Memory B cell (primary cell): ENCODE measurements at regions not wholly inside any gene's neighbourhood (a gene's known extent, or its start where the extent isn't known, plus 50 kb on each side); places are given as distances from the start of the nearest gene placed in this dataset.
"Not testable (repeated sequence)": the region's sequence is repeated elsewhere in the genome, so short reads cannot be mapped to it uniquely, and the experiment has no call there.

ENCODE experiments used
- ATAC-seq: fragments of 150-1000 bp; cut with Tn5 transposase; 2 replicates; pipeline ENCODE4 v1.10.0; 2021; ENCODE audit warnings: low read depth, mild to moderate bottlenecking, moderate library complexity
- DNase-seq, 2 donors: peaks; one replicate each; pipeline ENCODE4 v3.0.0; 2022; ENCODE audit warnings: low spot score in 2 of 2
- H3K27ac Mint-ChIP-seq: one replicate; pipeline ENCODE4 v1.8.0; 2022; ENCODE audit warnings: mild to moderate bottlenecking, moderate library complexity, mixed read lengths
- H3K27me3 Mint-ChIP-seq: one replicate; pipeline ENCODE4 v1.8.0; 2022; ENCODE audit warnings: mixed read lengths
- H3K36me3 Mint-ChIP-seq: one replicate; pipeline ENCODE4 v1.8.0; 2022; ENCODE audit warnings: mild to moderate bottlenecking, mixed read lengths
- H3K4me1 Mint-ChIP-seq: one replicate; pipeline ENCODE4 v1.8.0; 2022; ENCODE audit warnings: mixed read lengths
- H3K4me3 Mint-ChIP-seq: one replicate; pipeline ENCODE4 v1.8.0; 2022; ENCODE audit warnings: mild to moderate bottlenecking, moderate library complexity, mixed read lengths
- H3K9me3 Mint-ChIP-seq: one replicate; pipeline ENCODE4 v1.8.0; 2022; ENCODE audit warnings: mixed read lengths

GRCh38 chr6:164378330-164378729, 931.1 kb downstream of the C6orf118 start:
- ATAC-seq = no peak
- Mint-ChIP-seq H3K36me3 (no peaks in the 10 kb centered on the region), H3K9me3 (peaks cover 13% of the 10 kb centered on the region), H3K4me1 (no peaks in the 10 kb centered on the region), H3K27ac (no peak overlapping the region), H3K4me3 (no peak overlapping the region), H3K27me3 (no peaks in the 10 kb centered on the region)
- DNase-seq = no peak

GRCh38 chr6:164377348-164377918, 932.0 kb downstream of the C6orf118 start:
- H3K36me3 Mint-ChIP-seq = no peaks in the 10 kb centered on the region
- no peaks in the 10 kb centered on the region for H3K27me3 Mint-ChIP-seq
- ATAC-seq (no peak), DNase-seq (no peak)
- H3K4me1 Mint-ChIP-seq = no peaks in the 10 kb centered on the region
- peaks cover 13% of the 10 kb centered on the region for H3K9me3 Mint-ChIP-seq
- H3K27ac Mint-ChIP-seq = no peak overlapping the region
- H3K4me3 Mint-ChIP-seq = no peak overlapping the region

GRCh38 chr6:164370773-164371172, 938.6 kb downstream of the C6orf118 start:
- ATAC-seq (no peak), DNase-seq (no peak)
- Mint-ChIP-seq H3K36me3 (no peaks in the 10 kb centered on the region), H3K27ac (no peak overlapping the region), H3K9me3 (peaks cover 7% of the 10 kb centered on the region), H3K4me3 (no peak overlapping the region), H3K4me1 (no peaks in the 10 kb centered on the region), H3K27me3 (no peaks in the 10 kb centered on the region)

GRCh38 chr6:164359441-164359840, 944.9 kb downstream of the QKI start:
- no peaks in the 10 kb centered on the region for H3K36me3 Mint-ChIP-seq
- DNase-seq = no peak

GRCh38 chr6:164359036-164359435, 944.5 kb downstream of the QKI start:
- ATAC-seq = no peak
- no peak overlapping the region for H3K4me3 Mint-ChIP-seq
- H3K9me3 Mint-ChIP-seq = peaks cover 7% of the 10 kb centered on the region
- no peak overlapping the region for H3K27ac Mint-ChIP-seq
- no peaks in the 10 kb centered on the region for H3K4me1 Mint-ChIP-seq
- no peaks in the 10 kb centered on the region for H3K27me3 Mint-ChIP-seq
- DNase-seq = no peak
- no peaks in the 10 kb centered on the region for H3K36me3 Mint-ChIP-seq

More at GRCh38 chr6:164359441-164359840, 944.9 kb downstream of the QKI start:
- Mint-ChIP-seq H3K4me3 (no peak overlapping the region), H3K27ac (no peak overlapping the region), H3K4me1 (no peaks in the 10 kb centered on the region), H3K27me3 (no peaks in the 10 kb centered on the region), H3K9me3 (peaks cover 7% of the 10 kb centered on the region)
- ATAC-seq = no peak

- no peak overlapping the region for H3K27ac Mint-ChIP-seq
- H3K4me3 Mint-ChIP-seq = no peak overlapping the region
- no peak for ATAC-seq
- H3K9me3 Mint-ChIP-seq = peaks cover 7% of the 10 kb centered on the region
- no peaks in the 10 kb centered on the region for H3K27me3 Mint-ChIP-seq
- no peaks in the 10 kb centered on the region for H3K4me1 Mint-ChIP-seq
- DNase-seq = no peak
- H3K36me3 Mint-ChIP-seq = no peaks in the 10 kb centered on the region
Measured at GRCh38 chr6:164356814-164357213, 942.3 kb downstream of the QKI start.

- ATAC-seq (no peak), DNase-seq (no peak)
- Mint-ChIP-seq H3K4me3 (no peak overlapping the region), H3K27me3 (no peaks in the 10 kb centered on the region), H3K27ac (no peak overlapping the region), H3K9me3 (peaks cover 10% of the 10 kb centered on the region), H3K4me1 (no peaks in the 10 kb centered on the region), H3K36me3 (no peaks in the 10 kb centered on the region)
Measured at GRCh38 chr6:164347455-164347854, 932.9 kb downstream of the QKI start.

GRCh38 chr6:164346631-164347030, 932.1 kb downstream of the QKI start:
- Mint-ChIP-seq H3K9me3 (peaks cover 10% of the 10 kb centered on the region), H3K36me3 (no peaks in the 10 kb centered on the region), H3K4me3 (no peak overlapping the region), H3K4me1 (no peaks in the 10 kb centered on the region), H3K27ac (no peak overlapping the region), H3K27me3 (no peaks in the 10 kb centered on the region)
- DNase-seq (no peak), ATAC-seq (no peak)

GRCh38 chr6:164345806-164346496, 931.4 kb downstream of the QKI start:
- Mint-ChIP-seq H3K27ac (no peak overlapping the region), H3K36me3 (no peaks in the 10 kb centered on the region), H3K27me3 (no peaks in the 10 kb centered on the region), H3K4me3 (no peak overlapping the region), H3K9me3 (peaks cover 10% of the 10 kb centered on the region), H3K4me1 (no peaks in the 10 kb centered on the region)
- DNase-seq = no peak
- ATAC-seq = no peak

GRCh38 chr6:164345327-164345726, 930.8 kb downstream of the QKI start:
- H3K4me1 Mint-ChIP-seq = no peaks in the 10 kb centered on the region
- ATAC-seq (no peak), DNase-seq (no peak)
- no peaks in the 10 kb centered on the region for H3K36me3 Mint-ChIP-seq
- peaks cover 10% of the 10 kb centered on the region for H3K9me3 Mint-ChIP-seq
- no peak overlapping the region for H3K27ac Mint-ChIP-seq
- no peaks in the 10 kb centered on the region for H3K27me3 Mint-ChIP-seq
- no peak overlapping the region for H3K4me3 Mint-ChIP-seq

GRCh38 chr6:164344801-164345291, 930.3 kb downstream of the QKI start:
- no peaks in the 10 kb centered on the region for H3K4me1 Mint-ChIP-seq
- no peak overlapping the region for H3K27ac Mint-ChIP-seq
- no peak overlapping the region for H3K4me3 Mint-ChIP-seq
- no peaks in the 10 kb centered on the region for H3K27me3 Mint-ChIP-seq
- peaks cover 10% of the 10 kb centered on the region for H3K9me3 Mint-ChIP-seq
- no peak for DNase-seq
- H3K36me3 Mint-ChIP-seq = no peaks in the 10 kb centered on the region
- ATAC-seq = no peak

- not testable (repeated sequence) for H3K4me1 Mint-ChIP-seq, ATAC-seq, H3K27me3 Mint-ChIP-seq
Measured at GRCh38 chr6:164339442-164339841, 924.9 kb downstream of the QKI start.

GRCh38 chr6:164337925-164338397, 923.4 kb downstream of the QKI start:
- H3K27ac Mint-ChIP-seq = no peak overlapping the region
- no peaks in the 10 kb centered on the region for H3K4me1 Mint-ChIP-seq
- H3K27me3 Mint-ChIP-seq = no peaks in the 10 kb centered on the region
- H3K4me3 Mint-ChIP-seq = no peak overlapping the region
- DNase-seq (no peak), ATAC-seq (no peak)
- no peaks in the 10 kb centered on the region for H3K36me3 Mint-ChIP-seq
- H3K9me3 Mint-ChIP-seq = peaks cover 3% of the 10 kb centered on the region

More at GRCh38 chr6:164339442-164339841, 924.9 kb downstream of the QKI start:
- not testable (repeated sequence) for H3K4me3 Mint-ChIP-seq, H3K36me3 Mint-ChIP-seq, DNase-seq, H3K9me3 Mint-ChIP-seq, H3K27ac Mint-ChIP-seq

GRCh38 chr6:164337024-164337924, 922.8 kb downstream of the QKI start:
- H3K4me1 Mint-ChIP-seq = no peaks in the 10 kb centered on the region
- ATAC-seq = no peak
- no peaks in the 10 kb centered on the region for H3K27me3 Mint-ChIP-seq
- no peak overlapping the region for H3K4me3 Mint-ChIP-seq
- DNase-seq = no peak
- H3K9me3 Mint-ChIP-seq = no peaks in the 10 kb centered on the region
- no peak overlapping the region for H3K27ac Mint-ChIP-seq
- H3K36me3 Mint-ChIP-seq = no peaks in the 10 kb centered on the region
